Stimulated activated CD4-positive, alpha-beta T cell treated with anti-CD3 and anti-CD28 coated beads, Interleukin-15, amount 100 ng/mL, for 48 hours (primary cell): ENCODE measurements at regions not wholly inside any gene's neighbourhood (a gene's known extent, or its start where the extent isn't known, plus 50 kb on each side); places are given as distances from the start of the nearest gene placed in this dataset.
A peak's percentile ranks its signal among the peaks of the same experiment; 100 is the strongest.
"Not testable (repeated sequence)": the region's sequence is repeated elsewhere in the genome, so short reads cannot be mapped to it uniquely, and the experiment has no call there.

Experiments used
- DNase-seq, 2 donors: peaks; one replicate each; pipeline ENCODE4 v3.0.0-alpha.2; 2020; ENCODE audit warnings: low read depth in 2 of 2

GRCh38 chr18:1663879-1664705 is 759.4 kb downstream of the ADCYAP1 start:
- peak; percentile 7 to 11 for DNase-seq

GRCh38 chr18:1665079-1665478 is 760.4 kb downstream of the ADCYAP1 start:
- DNase-seq: no peak

GRCh38 chr18:1668279-1668678 is 763.6 kb downstream of the ADCYAP1 start:
- DNase-seq: no peak

GRCh38 chr18:1671710-1672109 is 767.0 kb downstream of the ADCYAP1 start:
- DNase-seq: not testable (repeated sequence)

GRCh38 chr18:1676387-1676786 is 771.7 kb downstream of the ADCYAP1 start:
- DNase-seq: no peak

- no peak for DNase-seq
Measured at GRCh38 chr18:1680108-1680507, 775.4 kb downstream of the ADCYAP1 start.

- no peak for DNase-seq
Measured at GRCh38 chr18:1691863-1692262, 787.2 kb downstream of the ADCYAP1 start.

- DNase-seq: no peak
Measured at GRCh38 chr18:1708006-1708405, 803.3 kb downstream of the ADCYAP1 start.

GRCh38 chr18:1710114-1710513 is 805.4 kb downstream of the ADCYAP1 start:
- no peak for DNase-seq

- DNase-seq: no peak
Measured at GRCh38 chr18:1732143-1732542, 827.5 kb downstream of the ADCYAP1 start.

GRCh38 chr18:1746131-1746530 is 825.2 kb downstream of the METTL4 start:
- DNase-seq: no peak

- DNase-seq: no peak
Measured at GRCh38 chr18:1751249-1751648, 820.1 kb downstream of the METTL4 start.

GRCh38 chr18:1760901-1761300 is 810.4 kb downstream of the METTL4 start:
- no peak for DNase-seq

GRCh38 chr18:1774261-1774660 is 797.0 kb downstream of the METTL4 start:
- DNase-seq: no peak

- DNase-seq: no peak
Measured at GRCh38 chr18:1777843-1778242, 793.5 kb downstream of the METTL4 start.

GRCh38 chr18:1778496-1779178 is 792.7 kb downstream of the METTL4 start:
- no peak for DNase-seq

- no peak for DNase-seq
Measured at GRCh38 chr18:1779587-1779986, 791.7 kb downstream of the METTL4 start.

- DNase-seq: no peak
Measured at GRCh38 chr18:1784113-1784512, 787.2 kb downstream of the METTL4 start.

- not testable (repeated sequence) for DNase-seq
Measured at GRCh38 chr18:1785980-1786379, 785.3 kb downstream of the METTL4 start.

GRCh38 chr18:1796636-1797035 is 774.7 kb downstream of the METTL4 start:
- no peak for DNase-seq

GRCh38 chr18:1797235-1797634 is 774.1 kb downstream of the METTL4 start:
- DNase-seq: no peak

GRCh38 chr18:1805521-1805920 is 765.8 kb downstream of the METTL4 start:
- DNase-seq: no peak
